ENCODE measurements at regions not wholly inside any gene's neighbourhood (a gene's known extent, or its start where the extent isn't known, plus 50 kb on each side); places are given as distances from the start of the nearest gene placed in this dataset.
"Not testable (repeated sequence)": the region's sequence is repeated elsewhere in the genome, so short reads cannot be mapped to it uniquely, and the experiment has no call there.

- no peak overlapping the region for H3K4me3 ChIP-seq
- no peaks in the 10 kb centered on the region for H3K9me3 ChIP-seq
- no peak for TF ChIP-seq POLR2A (IDR thresholded peaks at IDR 0.05)
- no peak for TF ChIP-seq EP300 (IDR thresholded peaks at IDR 0.05)
- TF ChIP-seq CTCF (IDR thresholded peaks at IDR 0.05), result no peak
- H3K27me3 ChIP-seq, result no peaks in the 10 kb centered on the region
- H3K4me1 ChIP-seq (ENCODE audit: insufficient read depth), result no peaks in the 10 kb centered on the region
- H3K27ac ChIP-seq, result no peak overlapping the region
- intact Hi-C loops (cut with DNase I), result no loop called here
- DNase-seq, result no peak
- 81 to 89% (median 83%) methylated on average over 1 of the region's 1 CpG for WGBS, 3 donors
- no peaks in the 10 kb centered on the region for H3K36me3 ChIP-seq
These were observed 92.9 kb upstream of the SIX2 start for GRCh38 chr2:45102141-45102540.

GRCh38 chr2:45096996-45097395 lies 87.7 kb upstream of the SIX2 start:
- no peaks in the 10 kb centered on the region for H3K9me3 ChIP-seq
- 89 to 92% (median 90%) methylated on average over 6 of the region's 6 CpGs for WGBS, 3 donors
- TF ChIP-seq POLR2A (IDR thresholded peaks at IDR 0.05), result no peak
- TF ChIP-seq EP300 (IDR thresholded peaks at IDR 0.05), result no peak
- TF ChIP-seq CTCF (IDR thresholded peaks at IDR 0.05), result no peak
- H3K27me3 ChIP-seq, result no peaks in the 10 kb centered on the region
- H3K27ac ChIP-seq, result no peak overlapping the region
- H3K4me3 ChIP-seq, result no peak overlapping the region
- no peak for DNase-seq
- H3K36me3 ChIP-seq, result no peaks in the 10 kb centered on the region
- intact Hi-C loops (cut with DNase I), result no loop called here
- H3K4me1 ChIP-seq (ENCODE audit: insufficient read depth), result no peaks in the 10 kb centered on the region

- DNase-seq; H3K27ac ChIP-seq; H3K27me3 ChIP-seq; H3K4me3 ChIP-seq; H3K4me1 ChIP-seq (ENCODE audit: insufficient read depth); H3K9me3 ChIP-seq; intact Hi-C loops (cut with DNase I); H3K36me3 ChIP-seq: not testable (repeated sequence)
- WGBS, 3 donors, result 88 to 93% (median 92%) methylated on average over 10 of the region's 10 CpGs
These were observed 86.8 kb upstream of the SIX2 start for GRCh38 chr2:45096038-45096437.

GRCh38 chr2:45093663-45094062 lies 84.4 kb upstream of the SIX2 start:
- H3K9me3 ChIP-seq, result no peaks in the 10 kb centered on the region
- no peaks in the 10 kb centered on the region for H3K36me3 ChIP-seq
- 58 to 70% (median 63%) methylated on average over 6 of the region's 6 CpGs for WGBS, 3 donors
- H3K27ac ChIP-seq, result no peak overlapping the region
- H3K4me3 ChIP-seq, result no peak overlapping the region
- no peaks in the 10 kb centered on the region for H3K4me1 ChIP-seq (ENCODE audit: insufficient read depth)
- intact Hi-C loops (cut with DNase I), result loop anchor here in 1 of 4 donors (5.0 kb wide), 1 partner anchor 96 kb away; no protein-coding TSS in a partner anchor
- no peak for DNase-seq
- no peaks in the 10 kb centered on the region for H3K27me3 ChIP-seq
- TF ChIP-seq POLR2A (IDR thresholded peaks at IDR 0.05), result no peak
- no peak for TF ChIP-seq CTCF (IDR thresholded peaks at IDR 0.05)
- no peak for TF ChIP-seq EP300 (IDR thresholded peaks at IDR 0.05)

- intact Hi-C loops (cut with DNase I), result loop anchor here in 1 of 4 donors (5.0 kb wide), 1 partner anchor 96 kb away; no protein-coding TSS in a partner anchor
- H3K36me3 ChIP-seq, result no peaks in the 10 kb centered on the region
- TF ChIP-seq POLR2A (IDR thresholded peaks at IDR 0.05), result no peak
- no peak for TF ChIP-seq EP300 (IDR thresholded peaks at IDR 0.05)
- no peak for TF ChIP-seq CTCF (IDR thresholded peaks at IDR 0.05)
- 90 to 95% (median 93%) methylated on average over 5 of the region's 5 CpGs for WGBS, 3 donors
- no peak for DNase-seq
- H3K4me3 ChIP-seq, result no peak overlapping the region
- no peak overlapping the region for H3K27ac ChIP-seq
- H3K27me3 ChIP-seq, result no peaks in the 10 kb centered on the region
- no peaks in the 10 kb centered on the region for H3K4me1 ChIP-seq (ENCODE audit: insufficient read depth)
- H3K9me3 ChIP-seq, result no peaks in the 10 kb centered on the region
These were observed 83.9 kb upstream of the SIX2 start for GRCh38 chr2:45093181-45093580.

Data from ovary (tissue), 7 donors.